GM21423 (cell line): ENCODE measurements at regions not wholly inside any gene's neighbourhood (a gene's known extent, or its start where the extent isn't known, plus 50 kb on each side); places are given as distances from the start of the nearest gene placed in this dataset.

Source experiments
- ATAC-seq: cut with Tn5 transposase; IDR thresholded peaks from one replicate; pipeline ENCODE4 v1.9.1; 2021; ENCODE audit warnings: mild to moderate bottlenecking, moderate library complexity; ENCODE audit not compliant: unreplicated experiment

GRCh38 chr3:43155464-43156121, 49.7 kb upstream of the POMGNT2 start:
- no peak for ATAC-seq
